Heart left ventricle (tissue), 13 donors: ENCODE measurements at regions not wholly inside any gene's neighbourhood (a gene's known extent, or its start where the extent isn't known, plus 50 kb on each side); places are given as distances from the start of the nearest gene placed in this dataset.

Experiments used
- CTCF ChIP-seq, 12 donors: fragments of 200-600 bp; sonication (generic) in 4 of 12; IDR thresholded peaks; one replicate each; pipeline versions ENCODE4 v1.5.0 to v1.8.0; 2018 to 2022; ENCODE audit warnings: antibody characterized with exemption in 12 of 12, mild to moderate bottlenecking in 5 of 12
- POLR2A ChIP-seq, 2 donors: fragments of 450-650 bp; IDR thresholded peaks; one replicate each; pipeline ENCODE4 v1.6.1; 2017; ENCODE audit warnings: antibody characterized with exemption in 2 of 2, mild to moderate bottlenecking in 2 of 2, moderate library complexity in 2 of 2
- donor health status: ischemic (EF 13 %, LVEDD 7.1; RV severe dilation, severe dysfunction).
- donor health status: DM: no; HTN: yes; CAD: no.
- donor health status: DM: no; HTN: no; CAD: no.
- donor health status: ischemic (EF 25% LVEDD 6.9; RV normal size, moderate dysfunction).
- donor health status: ischemic (EF 25% LVEDD 5.7; RV mildly dilated, moderate dysfunction).
- donor health status: ischemic (EF 35%, LVEDD 5.7; RV mildly dilated, moderate dysfunction).
- donor health status: nonischemic (EF 11% LVEDD 7.7; RV severe dilation, severe dysfunction).
- donor health status: DM: yes; HTN: yes; CAD: no.
- donor health status: PGD.
- donor health status: ischemic (EF 29% LVEDD 5.4; RV normal size, mild dysfunction).
- donor health status: nonischemic (EF 23%, LVEDD 6.1; RV moderate dilation, normal function).

GRCh38 chr5:153153086-153153485 lies 337.4 kb upstream of the GRIA1 start:
- no peak for TF ChIP-seq CTCF (IDR thresholded peaks at IDR 0.05)
- no peak for TF ChIP-seq POLR2A (IDR thresholded peaks at IDR 0.05)
